PC-9 (cell line): ENCODE measurements at regions not wholly inside any gene's neighbourhood (a gene's known extent, or its start where the extent isn't known, plus 50 kb on each side); places are given as distances from the start of the nearest gene placed in this dataset.

Experiments used
- BruUV-seq: library from RNA; stranded (reverse); fragments of 400-500 nt; replicated peaks from 2 replicates; lab custom pipeline; 2021; lab: Mats Ljungman, UMichigan
- CTCF ChIA-PET: fragments of 300-600 bp; sonication (Branson Sonifier 250); formaldehyde crosslinking; loops from one replicate; lab custom pipeline; 2022; ENCODE audit warnings: antibody characterized with exemption; lab: Charles Lee
- POLR2A ChIA-PET: fragments of 300-600 bp; sonication (Branson Sonifier 250); formaldehyde crosslinking; loops from one replicate; lab custom pipeline; 2022; ENCODE audit warnings: antibody characterized with exemption; ENCODE audit not compliant: unreplicated experiment; lab: Charles Lee
- DNase-seq, 2 experiments: peaks; one replicate each; pipeline versions ENCODE4 v3.0.0 to v3.0.0-alpha.2; 2015 to 2022; ENCODE audit warnings: mixed read lengths in 1 of 2
- H2AFZ ChIP-seq: fragments of 200-600 bp; sonication (generic); 2 replicates; pipeline ENCODE4 v1.8.1; 2017; ENCODE audit warnings: antibody characterized with exemption
- H3F3A ChIP-seq: fragments of 200-600 bp; sonication (generic); 2 replicates; pipeline ENCODE4 v1.8.1; 2017; ENCODE audit warnings: antibody characterized with exemption, mild to moderate bottlenecking, low read depth; ENCODE audit not compliant: insufficient read depth
- H3K27ac ChIP-seq: fragments of 200-600 bp; sonication (generic); 2 replicates; pipeline ENCODE4 v1.6.1; 2016; ENCODE audit warnings: mixed run types
- H3K27me3 ChIP-seq: fragments of 200-600 bp; sonication (generic); 2 replicates; pipeline ENCODE4 v1.6.1; 2016; ENCODE audit warnings: low read depth, mixed run types; ENCODE audit not compliant: insufficient read depth
- H3K36me3 ChIP-seq: fragments of 200-600 bp; sonication (generic); 2 replicates; pipeline ENCODE4 v1.6.1; 2016; ENCODE audit warnings: low read depth, mixed run types
- H3K4me1 ChIP-seq: fragments of 200-600 bp; sonication (generic); replicated peaks from 2 replicates; pipeline ENCODE4 v1.6.1; 2016; ENCODE audit warnings: mixed run types; ENCODE audit not compliant: insufficient read depth
- H3K4me2 ChIP-seq: fragments of 200-600 bp; sonication (generic); 2 replicates; pipeline ENCODE4 v1.6.1; 2017; ENCODE audit warnings: mixed run types
- H3K4me3 ChIP-seq: fragments of 200-600 bp; sonication (generic); 2 replicates; pipeline ENCODE4 v1.6.1; 2016; ENCODE audit warnings: mixed run types
- H3K79me2 ChIP-seq: fragments of 200-600 bp; sonication (generic); 2 replicates; pipeline ENCODE4 v1.6.1; 2017; ENCODE audit warnings: low read depth, mixed run types
- H3K9me2 ChIP-seq: fragments of 200-600 bp; sonication (generic); 2 replicates; pipeline ENCODE4 v1.8.1; 2017; ENCODE audit warnings: mild to moderate bottlenecking; ENCODE audit not compliant: insufficient read depth
- H3K9me3 ChIP-seq: fragments of 200-600 bp; sonication (generic); 2 replicates; pipeline ENCODE4 v1.8.1; 2016; ENCODE audit warnings: low read depth; ENCODE audit not compliant: insufficient read depth
- H4K20me1 ChIP-seq: fragments of 200-600 bp; sonication (generic); 2 replicates; pipeline ENCODE4 v1.8.1; 2017; ENCODE audit not compliant: insufficient read depth
- EZH2 ChIP-seq: fragments of 200-600 bp; sonication (generic); IDR thresholded peaks from 2 replicates; pipeline ENCODE4 v1.8.0; 2017; ENCODE audit warnings: antibody characterized with exemption, low read depth
- intact Hi-C: fragments of 100-400 bp; cut with micrococcal nuclease; formaldehyde crosslinking; loops from one replicate; pipeline ENCODE4 v1.10.0; 2022; ENCODE audit not compliant: unreplicated experiment
- TF ChIP-seq, protein P1 (sequence below): fragments of 200-600 bp; sonication (generic); conservative IDR thresholded peaks from 2 replicates; pipeline ENCODE4 v1.6.1; 2017; ENCODE audit warnings: mixed run types, antibody characterized with exemption, mild to moderate bottlenecking, moderate library complexity

DNA sequence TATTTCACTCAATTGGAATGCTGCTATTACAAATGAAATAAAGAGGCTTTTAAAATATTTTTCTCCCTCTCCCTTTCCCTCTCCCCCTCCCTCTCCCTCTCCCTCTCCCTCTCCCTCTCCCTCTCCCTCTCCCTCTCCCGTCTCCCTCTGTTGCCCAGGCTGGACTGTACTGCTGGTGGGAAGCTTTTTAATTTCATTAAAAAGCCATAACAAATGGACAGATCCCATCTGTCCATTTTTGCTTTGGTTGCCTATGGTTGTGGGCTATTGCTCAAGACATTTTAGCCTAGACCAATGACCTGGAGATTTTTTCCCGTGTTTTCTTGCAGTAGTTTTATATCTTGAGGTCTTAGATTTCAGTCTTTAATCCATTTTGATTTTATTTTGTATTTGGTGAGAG lies 107.2 kb upstream of the LRRC3B start:
- H3K9me2 ChIP-seq: no peaks in the 10 kb centered on the region
- no peaks in the 10 kb centered on the region for H3K36me3 ChIP-seq
- no peak overlapping the region for H3K27ac ChIP-seq
- BruUV-seq: no TSS peak
- no peak for DNase-seq
- H3K4me2 ChIP-seq: no peak overlapping the region
- no peaks in the 10 kb centered on the region for H3F3A ChIP-seq
- intact Hi-C loops: no loop called here
- H3K27me3 ChIP-seq: no peaks in the 10 kb centered on the region
- POLR2A ChIA-PET: no interaction called here
- CTCF ChIA-PET: no interaction called here
- no peak overlapping the region for H3K4me3 ChIP-seq
- no peak for TF ChIP-seq EZH2
- TF ChIP-seq, protein P1, sequence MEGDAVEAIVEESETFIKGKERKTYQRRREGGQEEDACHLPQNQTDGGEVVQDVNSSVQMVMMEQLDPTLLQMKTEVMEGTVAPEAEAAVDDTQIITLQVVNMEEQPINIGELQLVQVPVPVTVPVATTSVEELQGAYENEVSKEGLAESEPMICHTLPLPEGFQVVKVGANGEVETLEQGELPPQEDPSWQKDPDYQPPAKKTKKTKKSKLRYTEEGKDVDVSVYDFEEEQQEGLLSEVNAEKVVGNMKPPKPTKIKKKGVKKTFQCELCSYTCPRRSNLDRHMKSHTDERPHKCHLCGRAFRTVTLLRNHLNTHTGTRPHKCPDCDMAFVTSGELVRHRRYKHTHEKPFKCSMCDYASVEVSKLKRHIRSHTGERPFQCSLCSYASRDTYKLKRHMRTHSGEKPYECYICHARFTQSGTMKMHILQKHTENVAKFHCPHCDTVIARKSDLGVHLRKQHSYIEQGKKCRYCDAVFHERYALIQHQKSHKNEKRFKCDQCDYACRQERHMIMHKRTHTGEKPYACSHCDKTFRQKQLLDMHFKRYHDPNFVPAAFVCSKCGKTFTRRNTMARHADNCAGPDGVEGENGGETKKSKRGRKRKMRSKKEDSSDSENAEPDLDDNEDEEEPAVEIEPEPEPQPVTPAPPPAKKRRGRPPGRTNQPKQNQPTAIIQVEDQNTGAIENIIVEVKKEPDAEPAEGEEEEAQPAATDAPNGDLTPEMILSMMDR: no peak
- no peaks in the 10 kb centered on the region for H3K79me2 ChIP-seq
- H3K4me1 ChIP-seq: no peaks in the 10 kb centered on the region
- no peaks in the 10 kb centered on the region for H4K20me1 ChIP-seq
- no peaks in the 10 kb centered on the region for H3K9me3 ChIP-seq
- H2AFZ ChIP-seq: no peak overlapping the region

DNA sequence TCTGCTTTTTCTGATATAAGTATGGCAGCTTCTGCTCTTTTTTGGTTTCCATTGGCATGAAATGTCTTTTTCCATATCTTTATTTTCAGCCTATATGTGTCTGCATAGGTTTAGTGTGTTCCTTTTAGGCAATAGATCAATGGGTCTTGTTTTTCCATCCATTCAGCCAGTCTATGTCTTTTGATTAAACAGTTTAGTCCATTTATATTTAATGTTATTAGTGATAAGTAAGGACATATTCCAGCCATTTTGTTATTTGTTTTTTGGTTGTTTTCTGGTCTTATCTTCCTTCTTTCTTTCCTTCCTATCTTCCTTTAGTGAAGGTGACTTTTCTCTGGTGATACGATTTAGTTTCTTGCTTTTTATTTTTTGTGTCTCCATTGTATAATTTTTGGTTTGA lies 101.3 kb upstream of the LRRC3B start:
- no peak for DNase-seq
- Histone ChIP-seq H3K9me2 (no peaks in the 10 kb centered on the region), H3K4me2 (no peak overlapping the region), H3K9me3 (no peaks in the 10 kb centered on the region), H3K27me3 (no peaks in the 10 kb centered on the region), H4K20me1 (no peaks in the 10 kb centered on the region), H3F3A (no peaks in the 10 kb centered on the region), H3K27ac (no peak overlapping the region), H3K79me2 (no peaks in the 10 kb centered on the region), H3K4me3 (no peak overlapping the region), H3K4me1 (no peaks in the 10 kb centered on the region), H2AFZ (no peak overlapping the region), H3K36me3 (no peaks in the 10 kb centered on the region)
- intact Hi-C loops: no loop called here
- CTCF ChIA-PET: no interaction called here
- TF ChIP-seq, protein P1: no peak
- TF ChIP-seq EZH2: no peak
- BruUV-seq: no TSS peak
- POLR2A ChIA-PET: no interaction called here

DNA sequence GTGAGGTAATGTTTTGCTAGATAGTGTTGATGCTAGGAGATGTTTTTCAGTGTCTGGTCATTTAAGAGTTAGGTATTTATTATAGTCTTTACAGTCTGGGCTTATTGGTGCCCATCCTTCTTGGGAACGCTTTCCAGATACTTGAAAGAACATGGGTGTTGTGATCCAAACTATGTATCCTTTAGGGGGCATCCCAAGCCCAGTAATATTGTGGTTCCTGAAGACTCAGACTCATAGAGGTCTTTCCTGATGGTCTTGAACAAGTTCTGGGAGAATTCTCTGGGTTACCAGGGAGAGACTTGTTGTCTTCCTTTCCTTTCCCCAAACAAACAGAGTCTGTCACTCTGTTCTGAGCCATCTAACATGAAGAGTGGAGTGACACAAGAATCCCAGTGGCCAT lies 99.7 kb upstream of the LRRC3B start:
- TF ChIP-seq, protein P1: no peak
- TF ChIP-seq EZH2: no peak
- POLR2A ChIA-PET: no interaction called here
- no peaks in the 10 kb centered on the region for H3K4me1 ChIP-seq
- CTCF ChIA-PET: no interaction called here
- no peaks in the 10 kb centered on the region for H3K9me3 ChIP-seq
- H3F3A ChIP-seq: no peaks in the 10 kb centered on the region
- no peak for DNase-seq
- no peaks in the 10 kb centered on the region for H3K27me3 ChIP-seq
- H3K4me2 ChIP-seq: no peak overlapping the region
- no peak overlapping the region for H3K27ac ChIP-seq
- no peak overlapping the region for H2AFZ ChIP-seq
- intact Hi-C loops: no loop called here
- H3K4me3 ChIP-seq: no peak overlapping the region
- H3K9me2 ChIP-seq: no peaks in the 10 kb centered on the region
- no peaks in the 10 kb centered on the region for H3K36me3 ChIP-seq
- H4K20me1 ChIP-seq: no peaks in the 10 kb centered on the region
- no peaks in the 10 kb centered on the region for H3K79me2 ChIP-seq
- BruUV-seq: no TSS peak
